H1 (cell line): ENCODE measurements at regions not wholly inside any gene's neighbourhood (a gene's known extent, or its start where the extent isn't known, plus 50 kb on each side); places are given as distances from the start of the nearest gene placed in this dataset.

Source experiments
- CTCF ChIA-PET: fragments of 300-600 bp; sonication (Branson Sonifier 250); formaldehyde crosslinking; loops from one replicate; lab custom pipeline; 2021; ENCODE audit not compliant: partially characterized antibody; lab: Charles Lee
- POLR2A ChIA-PET: fragments of 300-600 bp; sonication (Branson Sonifier 250); formaldehyde crosslinking; loops from one replicate; lab custom pipeline; 2021; ENCODE audit warnings: inconsistent platforms; ENCODE audit not compliant: partially characterized antibody; lab: Charles Lee
- DNase-seq, 2 experiments: peaks; one replicate each; pipeline versions ENCODE4 v3.0.0 to v3.0.0-alpha.2; 2010 to 2022; ENCODE audit warnings: low spot score in 2 of 2, low read depth in 1 of 2, mixed read lengths in 1 of 2
- FAIRE-seq: peaks from 2 replicates; lab custom pipeline; 2011; peaks lifted over from hg19 to GRCh38; lab: Jason Lieb, UNC
- H2AFZ ChIP-seq: 2 replicates; pipeline ENCODE4 v1.8.1; 2012; ENCODE audit warnings: low read length, inconsistent platforms
- H2AK5ac ChIP-seq: 2 replicates; pipeline ENCODE4 v1.6.1; 2013; ENCODE audit warnings: low read depth, low read length
- H2BK120ac ChIP-seq: replicated peaks from 2 replicates; pipeline ENCODE3; 2013; ENCODE audit warnings: low read depth, low read length, inconsistent platforms
- H2BK12ac ChIP-seq: 2 replicates; pipeline ENCODE4 v1.6.1; 2013; ENCODE audit warnings: low read depth, low read length
- H2BK15ac ChIP-seq: 2 replicates; pipeline ENCODE4 v1.6.1; 2013; ENCODE audit warnings: low read length
- H2BK20ac ChIP-seq: 2 replicates; pipeline ENCODE4 v1.6.1; 2013; ENCODE audit warnings: low read length
- H2BK5ac ChIP-seq: 2 replicates; pipeline ENCODE4 v1.6.1; 2013; ENCODE audit warnings: low read depth, low read length
- H3K14ac ChIP-seq: 2 replicates; pipeline ENCODE4 v1.6.1; 2013; ENCODE audit warnings: inconsistent platforms; ENCODE audit not compliant: insufficient read length
- H3K18ac ChIP-seq: 2 replicates; pipeline ENCODE4 v1.6.1; 2013; ENCODE audit warnings: low read length; ENCODE audit errors: extremely low read depth
- H3K23ac ChIP-seq: 2 replicates; pipeline ENCODE4 v1.6.1; 2013; ENCODE audit warnings: inconsistent platforms; ENCODE audit not compliant: insufficient read length
- H3K23me2 ChIP-seq: 2 replicates; pipeline ENCODE4 v1.6.1; 2013; ENCODE audit warnings: low read depth, low read length
- H3K27ac ChIP-seq: 2 replicates; pipeline ENCODE4 v1.6.1; 2011; ENCODE audit warnings: low read depth, low read length, inconsistent platforms
- H3K27me3 ChIP-seq, 4 experiments: replicated peaks in 1 of 4; 1 replicate in 1 of 4; 2 replicates in 3 of 4; pipeline versions ENCODE4 v1.6.1 to v1.8.1; 2011 to 2013; ENCODE audit warnings: low read length in 3 of 4, mild to moderate bottlenecking in 3 of 4, inconsistent platforms in 2 of 4, mixed read lengths in 2 of 4, moderate library complexity in 1 of 4; ENCODE audit not compliant: control insufficient read depth in 3 of 4, insufficient read depth in 3 of 4; ENCODE audit errors: extremely low read depth in 1 of 4
- H3K36me3 ChIP-seq, 4 experiments: 2 replicates each; pipeline versions ENCODE4 v1.6.1 to v1.8.1; 2011 to 2013; ENCODE audit warnings: mild to moderate bottlenecking in 4 of 4, low read length in 3 of 4, moderate library complexity in 2 of 4, control low read depth in 1 of 4, inconsistent platforms in 1 of 4; ENCODE audit not compliant: insufficient read depth in 4 of 4, control insufficient read depth in 2 of 4
- H3K4ac ChIP-seq: replicated peaks from 2 replicates; pipeline ENCODE3; 2013; ENCODE audit warnings: low read length, low read depth, mixed read lengths, inconsistent platforms; ENCODE audit not compliant: insufficient read length
- H3K4me1 ChIP-seq, 4 experiments: replicated peaks in 1 of 4; 1 replicate in 1 of 4; 2 replicates in 3 of 4; pipeline versions ENCODE4 v1.6.1 to v1.8.1; 2011 to 2013; ENCODE audit warnings: low read length in 3 of 4, inconsistent platforms in 2 of 4, mixed read lengths in 1 of 4; ENCODE audit not compliant: insufficient read depth in 4 of 4, control insufficient read depth in 3 of 4
- H3K4me2 ChIP-seq, 2 experiments: 2 replicates each; pipeline versions ENCODE4 v1.6.1 to v1.8.1; 2011 to 2013; ENCODE audit warnings: low read depth in 2 of 2, low read length in 2 of 2, control low read depth in 1 of 2, inconsistent platforms in 1 of 2, mild to moderate bottlenecking in 1 of 2; ENCODE audit not compliant: insufficient read depth in 1 of 2
- H3K4me3 ChIP-seq, 4 experiments: fragments of 200-600, 300-600 bp in 1 of 4; sonication (generic), shearing (Covaris generic), sonication (Bioruptor Twin) in 1 of 4; 2 replicates each; pipeline versions ENCODE4 v1.5.1 to v1.8.1; 2011 to 2016; ENCODE audit warnings: low read length in 4 of 4, low read depth in 3 of 4, control low read depth in 2 of 4, inconsistent platforms in 2 of 4, mild to moderate bottlenecking in 2 of 4, mixed read lengths in 1 of 4, moderate library complexity in 1 of 4; ENCODE audit not compliant: insufficient read depth in 2 of 4; ENCODE audit errors: extremely low read depth in 1 of 4
- H3K56ac ChIP-seq: replicated peaks from 2 replicates; pipeline ENCODE3; 2013; ENCODE audit warnings: low read depth, mild to moderate bottlenecking, mixed read lengths, low read length, inconsistent platforms; ENCODE audit not compliant: insufficient read length
- H3K79me1 ChIP-seq: 2 replicates; pipeline ENCODE4 v1.6.1; 2013; ENCODE audit warnings: low read depth, low read length, control low read depth
- H3K79me2 ChIP-seq, 2 experiments: 2 replicates each; pipeline versions ENCODE4 v1.6.1 to v1.8.1; 2012 to 2013; ENCODE audit warnings: low read length in 2 of 2, mild to moderate bottlenecking in 2 of 2, inconsistent platforms in 1 of 2; ENCODE audit not compliant: insufficient read depth in 2 of 2, control insufficient read depth in 1 of 2
- H3K9ac ChIP-seq, 4 experiments: replicated peaks in 1 of 4; 1 replicate in 1 of 4; 2 replicates in 3 of 4; pipeline versions ENCODE4 v1.6.1 to v1.8.1; 2011 to 2013; ENCODE audit warnings: low read depth in 3 of 4, low read length in 3 of 4, control low read depth in 2 of 4, mild to moderate bottlenecking in 2 of 4, moderate library complexity in 2 of 4, inconsistent platforms in 1 of 4; ENCODE audit errors: extremely low read depth in 1 of 4
- H3K9me3 ChIP-seq, 2 experiments: 2 replicates each; pipeline versions ENCODE4 v1.6.1 to v1.8.1; 2012 to 2013; ENCODE audit warnings: mild to moderate bottlenecking in 2 of 2, moderate library complexity in 2 of 2, control low read depth in 1 of 2, inconsistent platforms in 1 of 2, low read depth in 1 of 2, low read length in 1 of 2, mixed read lengths in 1 of 2; ENCODE audit not compliant: insufficient read depth in 2 of 2
- H4K20me1 ChIP-seq, 2 experiments: replicated peaks in 1 of 2; 2 replicates each; pipeline versions ENCODE3 to v1.8.1; 2011 to 2013; ENCODE audit warnings: inconsistent platforms in 2 of 2, low read length in 2 of 2, mild to moderate bottlenecking in 1 of 2; ENCODE audit not compliant: insufficient read depth in 2 of 2, control insufficient read depth in 1 of 2
- H4K5ac ChIP-seq: 2 replicates; pipeline ENCODE4 v1.6.1; 2013; ENCODE audit warnings: low read length, low read depth, mixed read lengths, inconsistent platforms; ENCODE audit not compliant: insufficient read length
- H4K8ac ChIP-seq: 2 replicates; pipeline ENCODE4 v1.8.0; 2013; ENCODE audit warnings: mild to moderate bottlenecking, moderate library complexity, low read length, inconsistent platforms; ENCODE audit not compliant: insufficient read depth; ENCODE audit errors: extremely low read depth
- H4K91ac ChIP-seq: replicated peaks from 2 replicates; pipeline ENCODE3; 2013; ENCODE audit warnings: low read length, mixed read lengths, inconsistent platforms; ENCODE audit not compliant: insufficient read length
- ATF2 ChIP-seq: IDR thresholded peaks from 2 replicates; pipeline ENCODE4 v1.6.1; 2012; ENCODE audit warnings: low read length, inconsistent platforms
- RAD21 ChIP-seq, 2 experiments: IDR thresholded peaks in 1 of 2; conservative IDR thresholded peaks in 1 of 2; 2 replicates each; pipeline ENCODE4 v1.6.1; 2011; ENCODE audit warnings: low read depth in 2 of 2, low read length in 2 of 2, improper control_type of control experiment in 1 of 2, inconsistent platforms in 1 of 2, mild to moderate bottlenecking in 1 of 2, moderate library complexity in 1 of 2
- SRF ChIP-seq: IDR thresholded peaks from 2 replicates; pipeline ENCODE4 v1.6.1; 2011; ENCODE audit warnings: mild to moderate bottlenecking, low read depth, low read length, moderate library complexity
- WGBS, 2 experiments: shearing (Covaris generic) in 1 of 2; methylation state at CpG; one replicate each; pipeline versions ENCODE4 v1.1.6 to v1.1.7; 2013 to 2015; ENCODE audit warnings: low lambda C conversion rate in 2 of 2, mixed read lengths in 2 of 2, inconsistent platforms in 1 of 2, low coverage in 1 of 2, missing lambda C conversion rate in 1 of 2; ENCODE audit not compliant: insufficient replicate concordance in 2 of 2, insufficient coverage in 1 of 2, insufficient read length in 1 of 2; ENCODE audit errors: extremely low coverage in 1 of 2, missing lambda C conversion rate in 1 of 2; 5-methylcytosine and 5-hydroxymethylcytosine counted together
- TF ChIP-seq, protein P1 (sequence below), 3 experiments: IDR thresholded peaks; 1 replicate in 2 of 3; 2 replicates in 1 of 3; pipeline versions ENCODE4 v1.5.1 to v1.6.1; 2011; ENCODE audit warnings: low read length in 3 of 3, mild to moderate bottlenecking in 3 of 3, inconsistent platforms in 2 of 3, low read depth in 1 of 3, moderate library complexity in 1 of 3; ENCODE audit not compliant: insufficient read depth in 1 of 3; ENCODE audit errors: control extremely low read depth in 1 of 3

- Histone ChIP-seq H3K23me2 (no peaks in the 10 kb centered on the region), H2BK12ac (no peak overlapping the region), H3K4ac (no peak overlapping the region), H3K4me2 (no peak overlapping the region), H4K91ac (no peak overlapping the region), H3K27me3 (no peaks in the 10 kb centered on the region), H3K14ac (no peak overlapping the region), H3K9ac (no peak overlapping the region), H3K79me2 (no peaks in the 10 kb centered on the region), H2AFZ (no peak overlapping the region), H4K8ac (no peak overlapping the region), H3K36me3 (no peaks in the 10 kb centered on the region), H3K9me3 (no peaks in the 10 kb centered on the region; a peak in 1 of 4 replicates), H3K18ac (no peak overlapping the region), H2AK5ac (no peak overlapping the region), H3K27ac (no peak overlapping the region), H2BK5ac (no peak overlapping the region), H3K4me3 (no peak overlapping the region), H2BK20ac (no peak overlapping the region), H2BK120ac (no peak overlapping the region), H3K56ac (no peak overlapping the region), H3K4me1 (no peaks in the 10 kb centered on the region), H2BK15ac (no peak overlapping the region), H3K79me1 (no peaks in the 10 kb centered on the region), H4K20me1 (no peaks in the 10 kb centered on the region), H4K5ac (no peak overlapping the region), H3K23ac (no peak overlapping the region)
- FAIRE-seq: no peak
- ChIA-PET POLR2A (no interaction called here), CTCF (interaction anchor here (0.5 to 1.9 kb wide), 17 partner anchors 9 to 108 kb away, joined by 3 to 12 read pairs (median 3); no protein-coding TSS in a partner anchor)
- peak in 1 of 2 experiments; percentile 61 for DNase-seq
- TF ChIP-seq RAD21 (IDR thresholded peaks at IDR 0.05 in 1 of 2, conservative IDR thresholded peaks at IDR 0.05 in 1 of 2; ENCODE audit: low read depth in 2 of 2, low read length in 2 of 2) (peak; percentile 32 to 56; a peak in 3 of 4 replicates), SRF (no peak), ATF2 (no peak)
- TF ChIP-seq, protein P1, sequence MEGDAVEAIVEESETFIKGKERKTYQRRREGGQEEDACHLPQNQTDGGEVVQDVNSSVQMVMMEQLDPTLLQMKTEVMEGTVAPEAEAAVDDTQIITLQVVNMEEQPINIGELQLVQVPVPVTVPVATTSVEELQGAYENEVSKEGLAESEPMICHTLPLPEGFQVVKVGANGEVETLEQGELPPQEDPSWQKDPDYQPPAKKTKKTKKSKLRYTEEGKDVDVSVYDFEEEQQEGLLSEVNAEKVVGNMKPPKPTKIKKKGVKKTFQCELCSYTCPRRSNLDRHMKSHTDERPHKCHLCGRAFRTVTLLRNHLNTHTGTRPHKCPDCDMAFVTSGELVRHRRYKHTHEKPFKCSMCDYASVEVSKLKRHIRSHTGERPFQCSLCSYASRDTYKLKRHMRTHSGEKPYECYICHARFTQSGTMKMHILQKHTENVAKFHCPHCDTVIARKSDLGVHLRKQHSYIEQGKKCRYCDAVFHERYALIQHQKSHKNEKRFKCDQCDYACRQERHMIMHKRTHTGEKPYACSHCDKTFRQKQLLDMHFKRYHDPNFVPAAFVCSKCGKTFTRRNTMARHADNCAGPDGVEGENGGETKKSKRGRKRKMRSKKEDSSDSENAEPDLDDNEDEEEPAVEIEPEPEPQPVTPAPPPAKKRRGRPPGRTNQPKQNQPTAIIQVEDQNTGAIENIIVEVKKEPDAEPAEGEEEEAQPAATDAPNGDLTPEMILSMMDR (IDR thresholded peaks at IDR 0.05; ENCODE audit: control extremely low read depth in 1 of 3, insufficient read depth in 1 of 3, low read depth in 1 of 3, low read length in 3 of 3): peak; percentile 49 to 67 (median 65)
- 70% methylated on average over 8 of the region's 8 CpGs; no CpG with 5 or more reads in 1 of the 2 experiments for WGBS, 2 experiments
These were observed 272.7 kb downstream of the KLF6 start for GRCh38 chr10:3512263-3512662.
